LoVo (cell line): ENCODE measurements at regions not wholly inside any gene's neighbourhood (a gene's known extent, or its start where the extent isn't known, plus 50 kb on each side); places are given as distances from the start of the nearest gene placed in this dataset.

ENCODE experiments used
- DNase-seq: peaks from one replicate; pipeline ENCODE4 v3.0.0-alpha.2; 2016; ENCODE audit warnings: low spot score

DNA sequence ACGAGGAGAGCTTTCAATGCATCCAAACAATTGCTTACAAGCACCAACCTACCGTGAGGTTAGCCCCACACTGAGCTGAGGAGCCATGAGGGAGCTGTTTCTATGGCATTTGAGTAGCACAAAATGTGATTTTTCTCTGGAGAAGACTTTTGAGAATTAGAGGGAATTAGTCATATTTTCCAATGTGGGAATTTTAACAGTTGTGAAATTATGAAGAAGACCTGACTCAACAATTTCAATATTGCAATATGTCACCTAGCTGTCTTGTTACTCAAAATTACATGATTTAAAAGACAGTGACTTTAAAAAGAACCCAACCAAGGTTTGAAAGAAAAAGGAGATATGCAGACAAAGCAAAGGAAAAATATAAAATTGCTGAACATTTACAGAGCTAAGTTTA lies 62.6 kb upstream of the LY86 start:
- DNase-seq = no peak

DNA sequence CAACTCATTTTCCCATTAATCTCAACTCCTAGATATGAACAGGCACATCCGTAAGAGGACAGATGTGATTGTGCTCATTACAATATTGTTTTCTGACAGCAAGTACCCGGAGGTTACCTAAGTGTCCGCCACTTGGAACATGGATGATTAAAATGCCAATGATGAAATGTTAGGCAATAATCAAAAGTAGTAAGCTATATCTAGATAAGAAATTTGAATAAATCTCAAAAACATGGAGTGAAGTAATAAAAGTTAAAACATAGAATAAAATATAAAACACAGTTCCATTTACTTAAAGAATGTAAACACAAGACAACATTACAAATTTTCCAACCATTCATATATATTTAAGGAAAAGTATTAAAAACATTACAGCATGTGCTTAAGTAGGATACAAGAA lies 59.2 kb upstream of the LY86 start:
- no peak for DNase-seq

DNA sequence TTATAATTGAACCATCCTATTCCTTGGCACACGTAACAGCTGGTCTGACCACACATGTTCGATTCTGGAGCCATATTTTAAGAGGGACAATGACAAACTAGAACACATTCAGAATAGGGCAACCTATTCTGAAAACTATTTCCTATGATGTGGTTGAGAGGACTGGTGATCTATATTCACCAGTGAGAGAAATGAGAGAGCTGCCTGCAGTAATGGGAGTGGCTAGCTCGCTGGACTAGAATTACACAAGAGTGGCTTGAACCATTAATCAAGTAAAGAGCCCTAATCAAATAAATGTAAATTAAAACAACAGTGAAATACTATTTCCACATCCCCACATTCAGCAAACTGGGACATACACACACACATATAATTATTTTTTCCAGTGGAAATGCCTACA lies 55.3 kb upstream of the LY86 start:
- DNase-seq = no peak

DNA sequence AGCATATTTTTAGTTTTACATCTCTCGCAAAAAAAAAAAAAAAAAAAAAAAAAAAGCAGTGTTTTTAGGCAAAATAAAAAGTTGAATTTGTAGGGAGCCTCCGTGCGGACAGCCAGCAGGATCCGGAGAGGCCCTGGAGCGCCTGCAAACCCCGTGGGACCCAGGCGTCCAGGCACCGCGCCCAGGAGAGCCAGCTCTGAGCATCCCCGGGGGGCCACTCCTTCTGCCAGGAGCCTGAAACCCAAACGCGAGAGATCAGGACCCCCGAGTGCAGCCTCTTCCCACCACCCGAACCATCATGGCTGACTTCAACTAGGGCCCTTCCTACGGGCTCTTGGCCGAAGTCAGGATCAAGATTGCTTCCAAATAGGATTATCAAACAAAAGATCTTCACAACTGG lies 54.1 kb upstream of the LY86 start:
- DNase-seq = no peak

DNA sequence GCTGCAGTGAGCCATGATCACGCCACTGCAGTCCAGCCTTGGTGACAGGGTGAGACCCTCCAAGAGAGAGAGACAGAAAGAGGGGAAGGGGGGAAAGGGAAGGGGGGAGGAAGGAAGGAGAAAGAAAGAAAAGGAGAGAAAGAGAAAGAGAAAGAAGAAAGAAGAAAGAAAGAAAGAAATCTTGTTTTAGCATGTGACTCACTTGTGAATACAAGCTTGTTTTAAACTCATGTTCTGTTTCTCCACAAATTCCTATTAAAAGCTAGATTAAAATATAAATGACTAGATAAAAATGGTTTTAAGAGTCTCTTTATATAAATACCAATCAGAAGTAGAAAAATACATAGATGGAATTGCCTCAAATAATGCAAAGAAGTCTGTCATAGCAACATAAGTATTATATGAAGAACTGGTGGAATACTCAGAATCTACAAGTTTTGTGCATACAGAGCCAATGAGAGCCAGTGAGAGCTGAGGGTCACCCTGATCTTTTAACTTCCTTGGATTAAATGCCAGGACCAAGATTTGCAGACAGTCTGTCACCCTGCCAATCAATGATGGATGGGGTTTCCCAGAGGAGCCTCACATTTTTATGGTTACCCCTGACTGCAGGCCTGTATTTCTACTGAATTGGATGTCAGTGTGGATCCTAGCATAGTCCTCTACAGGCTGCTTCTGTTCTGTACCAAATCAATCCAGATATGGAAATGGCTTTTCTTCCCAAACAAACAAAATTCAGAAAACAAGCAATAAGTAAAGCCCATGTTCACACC lies 50.8 kb upstream of the LY86 start:
- DNase-seq = no peak

DNA sequence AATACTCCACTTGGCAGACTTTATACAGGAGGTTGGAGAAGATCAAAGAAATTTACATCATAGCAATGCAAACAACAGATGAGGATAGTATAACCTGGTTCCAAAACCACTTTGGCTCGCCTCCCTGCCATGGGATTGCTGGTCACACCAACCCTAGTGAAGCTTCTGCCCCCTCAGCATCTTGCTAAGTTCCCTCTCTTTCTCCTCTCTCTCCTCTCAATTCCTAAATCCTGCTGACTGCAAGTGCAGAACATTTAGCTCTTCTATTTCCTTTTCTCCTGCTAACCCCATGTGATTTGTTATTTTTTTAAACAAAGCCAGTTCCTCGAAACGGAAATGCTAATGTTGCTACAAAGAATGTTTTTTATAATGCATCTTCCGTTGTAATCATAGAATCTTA lies 50.3 kb upstream of the LY86 start:
- no peak for DNase-seq
